ENCODE measurements at regions not wholly inside any gene's neighbourhood (a gene's known extent, or its start where the extent isn't known, plus 50 kb on each side); places are given as distances from the start of the nearest gene placed in this dataset.

DNA sequence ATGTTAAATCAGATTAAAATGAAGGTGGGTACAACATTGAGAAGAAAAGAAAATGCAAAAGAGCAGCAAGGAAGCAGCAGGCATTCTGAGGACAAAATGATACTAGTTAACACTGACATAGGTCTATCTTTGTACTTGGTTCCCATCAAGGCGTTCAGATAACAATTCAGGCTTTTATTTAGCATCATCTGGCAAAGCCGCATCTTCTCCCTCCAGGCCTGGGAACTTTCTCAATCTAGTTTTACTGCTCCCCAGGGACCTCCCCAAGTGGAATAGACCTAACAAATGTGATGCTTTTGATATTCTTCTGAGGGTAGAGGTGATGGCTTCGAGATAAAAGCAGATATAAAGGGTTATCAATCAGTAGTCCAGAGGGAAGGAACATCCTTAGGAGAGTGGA, 130.6 kb downstream of the C3orf38 start (continued):
- TF ChIP-seq, protein P1, sequence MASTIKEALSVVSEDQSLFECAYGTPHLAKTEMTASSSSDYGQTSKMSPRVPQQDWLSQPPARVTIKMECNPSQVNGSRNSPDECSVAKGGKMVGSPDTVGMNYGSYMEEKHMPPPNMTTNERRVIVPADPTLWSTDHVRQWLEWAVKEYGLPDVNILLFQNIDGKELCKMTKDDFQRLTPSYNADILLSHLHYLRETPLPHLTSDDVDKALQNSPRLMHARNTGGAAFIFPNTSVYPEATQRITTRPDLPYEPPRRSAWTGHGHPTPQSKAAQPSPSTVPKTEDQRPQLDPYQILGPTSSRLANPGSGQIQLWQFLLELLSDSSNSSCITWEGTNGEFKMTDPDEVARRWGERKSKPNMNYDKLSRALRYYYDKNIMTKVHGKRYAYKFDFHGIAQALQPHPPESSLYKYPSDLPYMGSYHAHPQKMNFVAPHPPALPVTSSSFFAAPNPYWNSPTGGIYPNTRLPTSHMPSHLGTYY (CRISPR knock-in tag; IDR thresholded peaks at IDR 0.05), result no peak
- TF ChIP-seq GTF2I (CRISPR knock-in tag; conservative IDR thresholded peaks at IDR 0.05), result no peak
- no peak for TF ChIP-seq MXD4 (CRISPR knock-in tag; IDR thresholded peaks at IDR 0.05; ENCODE audit: borderline replicate concordance)
- TF ChIP-seq FOXK1 (CRISPR knock-in tag; IDR thresholded peaks at IDR 0.05), result no peak
- TF ChIP-seq, protein P2, sequence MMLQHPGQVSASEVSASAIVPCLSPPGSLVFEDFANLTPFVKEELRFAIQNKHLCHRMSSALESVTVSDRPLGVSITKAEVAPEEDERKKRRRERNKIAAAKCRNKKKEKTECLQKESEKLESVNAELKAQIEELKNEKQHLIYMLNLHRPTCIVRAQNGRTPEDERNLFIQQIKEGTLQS (CRISPR knock-in tag; conservative IDR thresholded peaks at IDR 0.05), result no peak
- no peak for TF ChIP-seq JAZF1 (CRISPR knock-in tag; IDR thresholded peaks at IDR 0.05)
- TF ChIP-seq, protein P3, sequence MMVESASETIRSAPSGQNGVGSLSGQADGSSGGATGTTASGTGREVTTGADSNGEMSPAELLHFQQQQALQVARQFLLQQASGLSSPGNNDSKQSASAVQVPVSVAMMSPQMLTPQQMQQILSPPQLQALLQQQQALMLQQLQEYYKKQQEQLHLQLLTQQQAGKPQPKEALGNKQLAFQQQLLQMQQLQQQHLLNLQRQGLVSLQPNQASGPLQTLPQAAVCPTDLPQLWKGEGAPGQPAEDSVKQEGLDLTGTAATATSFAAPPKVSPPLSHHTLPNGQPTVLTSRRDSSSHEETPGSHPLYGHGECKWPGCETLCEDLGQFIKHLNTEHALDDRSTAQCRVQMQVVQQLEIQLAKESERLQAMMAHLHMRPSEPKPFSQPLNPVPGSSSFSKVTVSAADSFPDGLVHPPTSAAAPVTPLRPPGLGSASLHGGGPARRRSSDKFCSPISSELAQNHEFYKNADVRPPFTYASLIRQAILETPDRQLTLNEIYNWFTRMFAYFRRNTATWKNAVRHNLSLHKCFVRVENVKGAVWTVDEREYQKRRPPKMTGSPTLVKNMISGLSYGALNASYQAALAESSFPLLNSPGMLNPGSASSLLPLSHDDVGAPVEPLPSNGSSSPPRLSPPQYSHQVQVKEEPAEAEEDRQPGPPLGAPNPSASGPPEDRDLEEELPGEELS (CRISPR knock-in tag; IDR thresholded peaks at IDR 0.05), result no peak
- TF ChIP-seq, protein P4, sequence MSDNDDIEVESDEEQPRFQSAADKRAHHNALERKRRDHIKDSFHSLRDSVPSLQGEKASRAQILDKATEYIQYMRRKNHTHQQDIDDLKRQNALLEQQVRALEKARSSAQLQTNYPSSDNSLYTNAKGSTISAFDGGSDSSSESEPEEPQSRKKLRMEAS (CRISPR knock-in tag; IDR thresholded peaks at IDR 0.05), result no peak
- TF ChIP-seq GRHL2 (CRISPR knock-in tag; IDR thresholded peaks at IDR 0.05; ENCODE audit: insufficient replicate concordance, severe bottlenecking), result no peak
- TF ChIP-seq FOXP1 (CRISPR knock-in tag; IDR thresholded peaks at IDR 0.05; ENCODE audit: borderline replicate concordance), result no peak
- TF ChIP-seq EMX1 (CRISPR knock-in tag; IDR thresholded peaks at IDR 0.05), result no peak
- TF ChIP-seq TEAD1 (CRISPR knock-in tag; IDR thresholded peaks at IDR 0.05), result no peak
- TF ChIP-seq, protein P5, sequence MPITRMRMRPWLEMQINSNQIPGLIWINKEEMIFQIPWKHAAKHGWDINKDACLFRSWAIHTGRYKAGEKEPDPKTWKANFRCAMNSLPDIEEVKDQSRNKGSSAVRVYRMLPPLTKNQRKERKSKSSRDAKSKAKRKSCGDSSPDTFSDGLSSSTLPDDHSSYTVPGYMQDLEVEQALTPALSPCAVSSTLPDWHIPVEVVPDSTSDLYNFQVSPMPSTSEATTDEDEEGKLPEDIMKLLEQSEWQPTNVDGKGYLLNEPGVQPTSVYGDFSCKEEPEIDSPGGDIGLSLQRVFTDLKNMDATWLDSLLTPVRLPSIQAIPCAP (CRISPR knock-in tag; IDR thresholded peaks at IDR 0.05), result no peak

DNA sequence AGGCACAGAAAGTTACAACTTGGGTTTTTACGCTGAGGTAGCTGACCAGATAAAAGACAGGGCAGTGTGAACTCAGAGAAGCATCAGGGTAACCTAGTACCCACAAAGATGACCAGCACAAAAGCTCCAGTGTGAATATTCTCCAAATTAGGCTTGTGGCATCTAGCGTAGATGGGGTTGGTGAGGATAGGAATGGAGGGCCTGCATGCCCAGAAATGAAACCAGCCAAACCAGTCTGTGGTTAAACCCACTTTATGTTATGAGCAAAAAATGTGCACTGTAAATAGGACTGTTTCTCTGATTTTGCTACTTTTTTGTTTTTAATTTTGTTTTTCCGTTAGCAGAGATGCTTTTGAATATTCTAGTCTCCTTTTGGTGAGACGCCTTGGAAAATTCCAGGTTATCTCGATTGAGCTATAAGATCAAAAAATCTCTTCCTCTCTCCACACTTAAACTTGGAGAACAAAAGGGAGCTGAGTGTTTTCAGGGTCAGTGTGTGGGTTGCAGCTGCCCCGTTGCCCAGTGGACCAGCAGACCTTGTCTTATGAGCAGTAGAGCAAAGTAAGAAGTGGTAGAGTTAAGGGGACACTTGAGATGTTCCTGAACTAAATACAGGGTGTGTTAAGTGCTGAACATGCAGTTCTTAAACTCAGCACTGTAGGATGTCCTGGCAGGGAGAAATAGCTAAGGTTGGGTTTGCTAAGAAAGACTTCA, 132.9 kb downstream of the C3orf38 start:
- no peak for ATAC-seq
- TF ChIP-seq EMX1 (CRISPR knock-in tag; IDR thresholded peaks at IDR 0.05) (no peak), CREM (CRISPR knock-in tag; IDR thresholded peaks at IDR 0.05) (no peak), ZNF416 (CRISPR knock-in tag; IDR thresholded peaks at IDR 0.05) (no peak), CBFB (CRISPR knock-in tag; IDR thresholded peaks at IDR 0.05; ENCODE audit: low read depth) (no peak), ETV6 (CRISPR knock-in tag; IDR thresholded peaks at IDR 0.05) (no peak), HMGA2 (CRISPR knock-in tag; IDR thresholded peaks at IDR 0.05) (no peak), GTF2I (CRISPR knock-in tag; conservative IDR thresholded peaks at IDR 0.05) (no peak), RORB (CRISPR knock-in tag; IDR thresholded peaks at IDR 0.05) (no peak)
- TF ChIP-seq, protein P6, sequence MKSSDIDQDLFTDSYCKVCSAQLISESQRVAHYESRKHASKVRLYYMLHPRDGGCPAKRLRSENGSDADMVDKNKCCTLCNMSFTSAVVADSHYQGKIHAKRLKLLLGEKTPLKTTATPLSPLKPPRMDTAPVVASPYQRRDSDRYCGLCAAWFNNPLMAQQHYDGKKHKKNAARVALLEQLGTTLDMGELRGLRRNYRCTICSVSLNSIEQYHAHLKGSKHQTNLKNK (CRISPR knock-in tag; IDR thresholded peaks at IDR 0.05), result no peak
- Mint-ChIP-seq H3K27me3 (ENCODE audit: low read depth) (no peaks in the 10 kb centered on the region; the same call in 1 of the 2 replicates), H3K9me3 (no peaks in the 10 kb centered on the region), H3K27ac (no peak overlapping the region), H3K36me3 (no peaks in the 10 kb centered on the region), H3K4me3 (no peak overlapping the region), H3K4me1 (no peaks in the 10 kb centered on the region)
- ChIA-PET CTCF (no interaction called here), POLR2A (no interaction called here)
- no peak for DNase-seq (ENCODE audit: low spot score)

DNA sequence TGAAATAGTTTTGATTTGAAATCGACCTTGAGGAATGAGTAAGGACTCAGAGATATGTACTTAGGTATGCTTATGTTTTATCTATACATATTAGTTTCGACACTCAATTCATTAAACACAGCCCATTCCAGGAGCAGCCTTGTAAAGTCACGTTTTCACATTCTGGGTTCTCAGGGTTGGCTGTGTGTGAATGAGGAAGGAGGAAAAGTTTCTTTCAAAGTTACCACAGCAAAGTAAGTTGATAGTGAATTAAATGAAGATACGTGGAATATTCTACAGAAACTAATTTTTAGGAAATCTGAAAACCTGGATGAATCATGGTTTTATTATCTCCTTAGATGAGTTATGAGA, 133.5 kb downstream of the C3orf38 start:
- no peaks in the 10 kb centered on the region for H3K4me1 Mint-ChIP-seq
- DNase-seq (ENCODE audit: low spot score) (no peak), ATAC-seq (no peak)
- H3K4me3 Mint-ChIP-seq, result no peak overlapping the region
- TF ChIP-seq, protein P7, sequence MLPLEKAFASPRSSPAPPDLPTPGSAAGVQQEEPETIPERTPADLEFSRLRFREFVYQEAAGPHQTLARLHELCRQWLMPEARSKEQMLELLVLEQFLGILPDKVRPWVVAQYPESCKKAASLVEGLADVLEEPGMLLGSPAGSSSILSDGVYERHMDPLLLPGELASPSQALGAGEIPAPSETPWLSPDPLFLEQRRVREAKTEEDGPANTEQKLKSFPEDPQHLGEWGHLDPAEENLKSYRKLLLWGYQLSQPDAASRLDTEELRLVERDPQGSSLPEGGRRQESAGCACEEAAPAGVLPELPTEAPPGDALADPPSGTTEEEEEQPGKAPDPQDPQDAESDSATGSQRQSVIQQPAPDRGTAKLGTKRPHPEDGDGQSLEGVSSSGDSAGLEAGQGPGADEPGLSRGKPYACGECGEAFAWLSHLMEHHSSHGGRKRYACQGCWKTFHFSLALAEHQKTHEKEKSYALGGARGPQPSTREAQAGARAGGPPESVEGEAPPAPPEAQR (CRISPR knock-in tag; IDR thresholded peaks at IDR 0.05), result no peak
- TF ChIP-seq NFE2L1 (CRISPR knock-in tag; IDR thresholded peaks at IDR 0.05), result no peak
- no peak for TF ChIP-seq CREM (CRISPR knock-in tag; IDR thresholded peaks at IDR 0.05)
- TF ChIP-seq ZNF317 (CRISPR knock-in tag; IDR thresholded peaks at IDR 0.05; ENCODE audit: borderline replicate concordance, low read depth), result no peak
- no peak for TF ChIP-seq ZNF138 (CRISPR knock-in tag; conservative IDR thresholded peaks at IDR 0.05)
- CTCF ChIA-PET, result interaction anchor here (1.4 kb wide), 1 partner anchor 64 kb away, joined by 3 read pairs; no protein-coding TSS in a partner anchor
- H3K27ac Mint-ChIP-seq, result no peak overlapping the region
- H3K27me3 Mint-ChIP-seq (ENCODE audit: low read depth), result no peaks in the 10 kb centered on the region; the same call in 1 of the 2 replicates
- no peaks in the 10 kb centered on the region for H3K36me3 Mint-ChIP-seq
- no peaks in the 10 kb centered on the region for H3K9me3 Mint-ChIP-seq
- POLR2A ChIA-PET, result no interaction called here

Data from WTC11 (cell line).